HCT116 (cell line): ENCODE measurements at regions not wholly inside any gene's neighbourhood (a gene's known extent, or its start where the extent isn't known, plus 50 kb on each side); places are given as distances from the start of the nearest gene placed in this dataset.

Experiments
- ATAC-seq: fragments of 200-7000 bp; cut with Tn5 transposase; 2 replicates; pipeline ENCODE4 v1.9.1; 2020; ENCODE audit warnings: mild to moderate bottlenecking, moderate library complexity
- BruUV-seq: library from RNA; stranded (reverse); fragments of 400-500 nt; replicated peaks from 2 replicates; lab custom pipeline; 2021; lab: Mats Ljungman, UMichigan
- CTCF ChIA-PET: fragments of 300-600 bp; sonication (Branson Sonifier 250); formaldehyde crosslinking; loops from one replicate; lab custom pipeline; 2021; ENCODE audit warnings: antibody characterized with exemption; lab: Charles Lee
- POLR2A ChIA-PET: fragments of 300-600, 350-600 bp; sonication (Branson Sonifier 250); formaldehyde crosslinking; loops from one replicate; lab custom pipeline; 2021; ENCODE audit warnings: antibody characterized with exemption; lab: Charles Lee
- RAD21 ChIA-PET, 2 experiments: fragments of 300-600 bp; sonication (Branson Sonifier 250); formaldehyde crosslinking; loops; one replicate each; lab custom pipeline; 2023; ENCODE audit warnings: low total read pairs in 2 of 2; ENCODE audit not compliant: uncharacterized antibody in 2 of 2, unreplicated experiment in 2 of 2, low non-redundant PET in 1 of 2; lab: Charles Lee
- DNase-seq: peaks from one replicate; pipeline ENCODE4 v3.0.0-alpha.2; 2010; ENCODE audit warnings: low read depth, low spot score
- H2AFZ ChIP-seq: fragments of 200-600 bp; shearing (Covaris generic), sonication (generic); 2 replicates; pipeline ENCODE4 v1.6.1; 2017; ENCODE audit warnings: low read depth, mixed run types, mixed read lengths, antibody characterized with exemption, low read length; ENCODE audit not compliant: poor library complexity, severe bottlenecking
- H3K27ac ChIP-seq: 2 replicates; pipeline ENCODE4 v1.5.1; 2012; ENCODE audit warnings: low read depth, low read length
- H3K27me3 ChIP-seq: fragments of 200-600 bp; sonication (generic); 2 replicates; pipeline ENCODE4 v1.6.1; 2016; ENCODE audit warnings: mixed run types, low read length, mixed read lengths; ENCODE audit not compliant: insufficient read depth
- H3K36me3 ChIP-seq, 2 experiments: fragments of 200-500 bp in 1 of 2; fragments of 200-600 bp in 1 of 2; sonication (Bioruptor generic) in 1 of 2; sonication (generic) in 1 of 2; 2 replicates each; pipeline versions ENCODE4 v1.5.1 to v1.6.1; 2014 to 2016; ENCODE audit warnings: low read length in 2 of 2, inconsistent platforms in 1 of 2, mixed read lengths in 1 of 2, mixed run types in 1 of 2; ENCODE audit not compliant: insufficient read depth in 2 of 2, control insufficient read depth in 1 of 2
- H3K4me1 ChIP-seq, 2 experiments: fragments of 200-600 bp in 1 of 2; sonication (generic) in 1 of 2; 2 replicates each; pipeline versions ENCODE4 v1.5.1 to v1.6.1; 2012 to 2017; ENCODE audit warnings: low read length in 2 of 2, inconsistent platforms in 1 of 2, mild to moderate bottlenecking in 1 of 2, mixed read lengths in 1 of 2, mixed run types in 1 of 2, moderate library complexity in 1 of 2; ENCODE audit not compliant: insufficient read depth in 2 of 2, control insufficient read depth in 1 of 2
- H3K4me2 ChIP-seq: fragments of 200-600 bp; sonication (generic); 2 replicates; pipeline ENCODE4 v1.6.1; 2017; ENCODE audit warnings: mixed run types, low read length, mixed read lengths
- H3K4me3 ChIP-seq, 2 experiments: fragments of 200-600 bp in 1 of 2; sonication (generic) in 1 of 2; replicated peaks in 1 of 2; 2 replicates each; pipeline ENCODE4 v1.5.1; 2011 to 2016; ENCODE audit warnings: low read length in 2 of 2, control low read depth in 1 of 2, low read depth in 1 of 2, mild to moderate bottlenecking in 1 of 2, mixed read lengths in 1 of 2, mixed run types in 1 of 2
- H3K79me2 ChIP-seq: fragments of 200-600 bp; sonication (generic); 2 replicates; pipeline ENCODE4 v1.6.1; 2017; ENCODE audit warnings: mild to moderate bottlenecking, mixed run types, low read length, moderate library complexity, mixed read lengths; ENCODE audit not compliant: insufficient read depth
- H3K9ac ChIP-seq: fragments of 200-600 bp; sonication (generic); 2 replicates; pipeline ENCODE4 v1.6.1; 2016; ENCODE audit warnings: low read length, mixed read lengths
- H3K9me2 ChIP-seq: fragments of 200-600 bp; sonication (generic), shearing (Covaris generic); 2 replicates; pipeline ENCODE4 v1.6.1; 2017; ENCODE audit warnings: mixed run types, mild to moderate bottlenecking, moderate library complexity; ENCODE audit not compliant: insufficient read depth
- H3K9me3 ChIP-seq, 2 experiments: fragments of 200-500 bp in 1 of 2; fragments of 200-600 bp in 1 of 2; sonication (Bioruptor generic) in 1 of 2; sonication (generic) in 1 of 2; 2 replicates each; pipeline ENCODE4 v1.6.1; 2014 to 2017; ENCODE audit warnings: low read length in 2 of 2, mixed read lengths in 2 of 2, inconsistent platforms in 1 of 2, low read depth in 1 of 2, mild to moderate bottlenecking in 1 of 2, mixed run types in 1 of 2, moderate library complexity in 1 of 2; ENCODE audit not compliant: control insufficient read depth in 1 of 2, insufficient read depth in 1 of 2
- H4K20me1 ChIP-seq: fragments of 200-600 bp; sonication (generic), shearing (Covaris generic); 2 replicates; pipeline ENCODE4 v1.6.1; 2017; ENCODE audit warnings: mixed run types, mild to moderate bottlenecking, moderate library complexity; ENCODE audit not compliant: insufficient read depth
- CBX3 ChIP-seq: IDR thresholded peaks from 2 replicates; pipeline ENCODE4 v1.6.1; 2012; ENCODE audit warnings: low read depth
- CEBPB ChIP-seq: IDR thresholded peaks from 2 replicates; pipeline ENCODE4 v1.6.1; 2012; ENCODE audit warnings: low read depth
- POLR2A ChIP-seq: IDR thresholded peaks from 2 replicates; pipeline ENCODE4 v1.7.0; 2011; ENCODE audit warnings: borderline replicate concordance; ENCODE audit not compliant: insufficient read depth, insufficient read length; ENCODE audit errors: extremely low read depth
- REST ChIP-seq: IDR thresholded peaks from 2 replicates; pipeline ENCODE4 v1.6.1; 2012; ENCODE audit warnings: low read depth
- intact Hi-C: fragments of 100-400 bp; cut with micrococcal nuclease; formaldehyde crosslinking; loops from 2 replicates; pipeline ENCODE4 v1.10.0; 2022
- TF ChIP-seq, protein P1 (sequence below): IDR thresholded peaks from 2 replicates; pipeline ENCODE4 v1.6.1; 2012

- no peak for ATAC-seq
- no peak overlapping the region for H3K4me2 ChIP-seq
- no TSS peak for BruUV-seq
- no peaks in the 10 kb centered on the region for H3K4me1 ChIP-seq
- H3K79me2 ChIP-seq = no peaks in the 10 kb centered on the region
- no peak for DNase-seq
- TF ChIP-seq POLR2A = no peak
- TF ChIP-seq, all 23 proteins: peak for 0
- Histone ChIP-seq H3K36me3 (no peaks in the 10 kb centered on the region), H4K20me1 (no peaks in the 10 kb centered on the region), H3K27me3 (no peaks in the 10 kb centered on the region), H3K9ac (no peak overlapping the region), H3K27ac (no peak overlapping the region), H2AFZ (no peak overlapping the region), H3K9me3 (no peaks in the 10 kb centered on the region), H3K9me2 (0 out of 2 replicates have a peak, but pooled peaks cover 2% of the 10 kb centered on the region), H3K4me3 (no peak overlapping the region)
- ChIA-PET POLR2A (no interaction called here), RAD21 (no interaction called here), CTCF (interaction anchor here (1.2 to 3.0 kb wide), 3 partner anchors 10 to 1387 kb away, joined by 3 to 17 read pairs (median 3); no protein-coding TSS in a partner anchor)
- intact Hi-C loops = loop anchor here (10.0 kb wide), 1 partner anchor 251 kb away; no protein-coding TSS in a partner anchor
Measured at GRCh38 chr2:136376211-136376610, 258.3 kb upstream of the CXCR4 start.

GRCh38 chr2:136375017-136375901 is 257.3 kb upstream of the CXCR4 start:
- BruUV-seq = no TSS peak
- ATAC-seq = no peak

More at GRCh38 chr2:136375017-136375901, 257.3 kb upstream of the CXCR4 start:
- TF ChIP-seq REST (no peak), CBX3 (no peak), CEBPB (no peak)
- TF ChIP-seq, protein P1, sequence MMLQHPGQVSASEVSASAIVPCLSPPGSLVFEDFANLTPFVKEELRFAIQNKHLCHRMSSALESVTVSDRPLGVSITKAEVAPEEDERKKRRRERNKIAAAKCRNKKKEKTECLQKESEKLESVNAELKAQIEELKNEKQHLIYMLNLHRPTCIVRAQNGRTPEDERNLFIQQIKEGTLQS = no peak
- ChIA-PET POLR2A (no interaction called here), RAD21 (no interaction called here), CTCF (interaction anchor here (1.6 to 3.0 kb wide), 2 partner anchors 460 to 1386 kb away, joined by 3 to 17 read pairs; no protein-coding TSS in a partner anchor)
- DNase-seq = no peak
- Histone ChIP-seq H4K20me1 (no peaks in the 10 kb centered on the region), H3K27me3 (no peaks in the 10 kb centered on the region), H3K9me3 (no peaks in the 10 kb centered on the region), H3K4me1 (no peaks in the 10 kb centered on the region), H3K9me2 (0 out of 2 replicates have a peak, but pooled peaks cover 2% of the 10 kb centered on the region), H3K36me3 (no peaks in the 10 kb centered on the region), H3K4me3 (no peak overlapping the region), H3K79me2 (no peaks in the 10 kb centered on the region), H3K27ac (no peak overlapping the region), H3K4me2 (no peak overlapping the region), H2AFZ (no peak overlapping the region), H3K9ac (no peak overlapping the region)
- intact Hi-C loops = loop anchor here (10.0 kb wide), 1 partner anchor 250 kb away; no protein-coding TSS in a partner anchor
